Stimulated activated CD4-positive, alpha-beta T cell treated with anti-CD3 and anti-CD28 coated beads, TNF-alpha, amount 100 ng/mL, for 48 hours (primary cell): ENCODE measurements at regions not wholly inside any gene's neighbourhood (a gene's known extent, or its start where the extent isn't known, plus 50 kb on each side); places are given as distances from the start of the nearest gene placed in this dataset.
"Not testable (repeated sequence)": the region's sequence is repeated elsewhere in the genome, so short reads cannot be mapped to it uniquely, and the experiment has no call there.

Source experiments
- DNase-seq, 3 donors: peaks; one replicate each; pipeline ENCODE4 v3.0.0-alpha.2; 2020; ENCODE audit warnings: low read depth in 3 of 3

- DNase-seq, result not testable (repeated sequence)
These were observed 278.3 kb downstream of the PCDH17 start for GRCh38 chr13:57909833-57910232.

- DNase-seq, result no peak
These were observed 286.5 kb downstream of the PCDH17 start for GRCh38 chr13:57918086-57918485.

- no peak for DNase-seq
These were observed 287.4 kb downstream of the PCDH17 start for GRCh38 chr13:57918913-57919312.

GRCh38 chr13:57925250-57925649 lies 293.7 kb downstream of the PCDH17 start:
- no peak for DNase-seq

- DNase-seq, result no peak
These were observed 294.2 kb downstream of the PCDH17 start for GRCh38 chr13:57925751-57926150.

- no peak for DNase-seq
These were observed 300.5 kb downstream of the PCDH17 start for GRCh38 chr13:57932061-57932460.

- DNase-seq, result no peak
These were observed 302.1 kb downstream of the PCDH17 start for GRCh38 chr13:57933606-57934005.

- no peak for DNase-seq
These were observed 304.4 kb downstream of the PCDH17 start for GRCh38 chr13:57935965-57936364.

GRCh38 chr13:57946361-57946760 lies 314.8 kb downstream of the PCDH17 start:
- DNase-seq, result no peak

GRCh38 chr13:57948884-57949283 lies 317.3 kb downstream of the PCDH17 start:
- no peak for DNase-seq

- DNase-seq, result no peak
These were observed 338.4 kb downstream of the PCDH17 start for GRCh38 chr13:57969951-57970350.

- DNase-seq, result no peak
These were observed 338.9 kb downstream of the PCDH17 start for GRCh38 chr13:57970404-57970803.

GRCh38 chr13:57982782-57983181 lies 351.2 kb downstream of the PCDH17 start:
- DNase-seq, result no peak

- no peak for DNase-seq
These were observed 356.7 kb downstream of the PCDH17 start for GRCh38 chr13:57988276-57988675.

GRCh38 chr13:57991041-57991440 lies 359.5 kb downstream of the PCDH17 start:
- DNase-seq, result no peak

- no peak for DNase-seq
These were observed 360.9 kb downstream of the PCDH17 start for GRCh38 chr13:57992416-57992815.

- no peak for DNase-seq
These were observed 365.2 kb downstream of the PCDH17 start for GRCh38 chr13:57996717-57997116.

GRCh38 chr13:58004751-58005150 lies 373.2 kb downstream of the PCDH17 start:
- DNase-seq, result no peak

GRCh38 chr13:58018020-58018419 lies 386.5 kb downstream of the PCDH17 start:
- DNase-seq, result no peak

- no peak for DNase-seq
These were observed 387.3 kb downstream of the PCDH17 start for GRCh38 chr13:58018865-58019264.

GRCh38 chr13:58024103-58024502 lies 392.6 kb downstream of the PCDH17 start:
- no peak for DNase-seq

GRCh38 chr13:58025821-58026220 lies 394.3 kb downstream of the PCDH17 start:
- no peak for DNase-seq

- no peak for DNase-seq
These were observed 401.3 kb downstream of the PCDH17 start for GRCh38 chr13:58032676-58033460.

- no peak for DNase-seq
These were observed 412.4 kb downstream of the PCDH17 start for GRCh38 chr13:58043971-58044370.
